DMS153 treated with DMSO at 0.1 percent for 48 hours (cell line): ENCODE measurements at regions not wholly inside any gene's neighbourhood (a gene's known extent, or its start where the extent isn't known, plus 50 kb on each side); places are given as distances from the start of the nearest gene placed in this dataset.

Experiments
- DNase-seq: peaks from one replicate; lab custom pipeline; 2025; ENCODE audit not compliant: unreplicated experiment; lab: John Stamatoyannopoulos, UW

GRCh38 chr4:11518754-11519153 is 90.1 kb upstream of the HS3ST1 start:
- DNase-seq: no peak

GRCh38 chr4:11514779-11515419 is 86.2 kb upstream of the HS3ST1 start:
- no peak for DNase-seq

DNA sequence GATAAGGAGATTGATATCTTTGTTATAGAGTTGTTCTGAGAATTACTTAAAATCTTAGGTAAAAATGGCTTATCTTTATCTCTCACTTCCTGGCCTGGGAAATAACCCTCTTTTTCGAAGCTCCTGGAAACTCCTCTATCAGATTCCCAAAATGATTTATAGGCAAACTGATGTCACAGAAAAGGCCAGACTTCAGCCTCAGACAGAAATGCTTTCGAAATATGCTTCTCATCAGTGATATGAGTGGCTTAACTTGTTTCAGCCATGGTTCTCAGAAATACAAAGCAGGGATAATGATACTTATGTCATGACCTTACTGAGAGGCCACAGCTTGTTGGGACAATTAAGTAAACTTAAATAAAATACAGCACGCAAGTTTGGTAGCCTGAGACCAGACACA is 85.3 kb upstream of the HS3ST1 start:
- no peak for DNase-seq

- no peak for DNase-seq
Observed at GRCh38 chr4:11512871-11513270, 84.2 kb upstream of the HS3ST1 start.

- no peak for DNase-seq
Observed at GRCh38 chr4:11511321-11511720, 82.6 kb upstream of the HS3ST1 start.

DNA sequence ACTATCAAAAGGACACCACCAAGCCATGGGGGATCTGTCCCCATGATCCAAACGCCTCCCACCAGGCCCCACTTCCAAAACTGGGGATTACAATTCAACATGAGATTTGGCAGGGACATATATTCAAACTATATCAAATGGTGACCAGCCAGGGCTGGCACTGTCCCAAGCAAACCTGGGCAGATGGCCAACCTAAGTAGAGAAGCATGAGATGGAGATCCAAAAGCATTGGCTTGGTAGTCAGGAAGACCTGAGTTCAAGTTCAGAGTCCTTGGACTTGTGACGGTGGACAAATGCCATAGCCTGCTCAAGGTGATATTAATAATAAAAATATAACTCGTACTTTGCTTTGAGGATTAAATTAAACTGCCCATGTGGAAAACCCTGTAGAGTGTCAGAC is 79.2 kb upstream of the HS3ST1 start:
- no peak for DNase-seq

DNA sequence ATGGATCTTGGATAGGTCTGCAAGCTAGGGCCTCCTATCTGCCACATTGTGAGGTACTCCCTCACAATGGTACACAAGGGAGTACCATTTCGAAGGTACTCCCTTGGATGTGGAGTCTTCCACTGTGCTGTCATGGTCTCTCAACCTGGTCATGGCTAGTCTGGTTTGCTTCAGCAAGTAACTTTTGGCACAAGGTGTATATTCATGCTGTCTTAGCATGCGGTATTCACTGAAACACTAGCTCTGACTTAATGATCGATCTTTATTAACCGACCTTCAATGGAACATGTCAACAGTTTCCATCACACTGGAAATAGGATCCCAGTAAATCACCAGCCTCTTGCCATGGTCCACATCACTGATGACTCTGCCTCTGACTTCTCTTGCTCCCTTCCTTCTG is 77.5 kb upstream of the HS3ST1 start:
- DNase-seq: no peak

DNA sequence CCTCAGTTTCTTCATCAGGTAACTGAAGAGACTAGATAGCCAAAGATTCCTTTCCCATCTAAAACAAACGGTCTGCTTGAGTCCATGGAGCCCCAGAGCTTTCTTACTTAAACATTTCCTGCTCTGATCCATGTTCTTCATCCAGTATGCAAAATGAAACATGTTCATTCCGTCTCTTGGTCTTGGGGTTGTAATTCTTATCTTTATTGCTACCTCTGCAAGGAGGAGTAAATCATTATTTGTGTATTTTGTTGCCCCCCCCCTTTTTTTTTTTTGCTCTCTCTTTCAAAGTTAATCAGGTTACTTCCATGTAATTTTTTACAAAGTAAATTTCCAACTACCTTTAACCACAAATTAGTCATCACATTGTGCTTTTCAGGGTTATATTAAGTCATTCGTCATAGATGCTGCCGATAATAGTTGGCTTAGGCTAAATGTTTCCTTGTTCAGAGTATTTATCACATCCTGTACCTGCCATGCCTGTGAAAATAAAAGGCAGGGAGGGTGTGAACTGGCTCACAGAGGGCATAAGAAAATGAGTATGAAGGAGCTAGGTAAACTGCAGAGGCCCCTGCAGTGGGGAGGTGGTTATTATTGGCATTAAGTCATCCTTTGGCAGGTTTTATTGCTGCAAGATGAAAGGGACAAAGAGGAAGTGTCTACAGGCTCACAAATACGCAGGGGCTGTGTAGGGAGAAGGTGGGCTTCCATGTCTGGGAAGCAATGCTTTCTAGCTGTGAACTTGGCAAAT is 76.7 kb upstream of the HS3ST1 start:
- no peak for DNase-seq

- no peak for DNase-seq
Observed at GRCh38 chr4:11503166-11503565, 74.5 kb upstream of the HS3ST1 start.

- DNase-seq: no peak
Observed at GRCh38 chr4:11497972-11498371, 69.3 kb upstream of the HS3ST1 start.

- no peak for DNase-seq
Observed at GRCh38 chr4:11497212-11497806, 68.6 kb upstream of the HS3ST1 start.

DNA sequence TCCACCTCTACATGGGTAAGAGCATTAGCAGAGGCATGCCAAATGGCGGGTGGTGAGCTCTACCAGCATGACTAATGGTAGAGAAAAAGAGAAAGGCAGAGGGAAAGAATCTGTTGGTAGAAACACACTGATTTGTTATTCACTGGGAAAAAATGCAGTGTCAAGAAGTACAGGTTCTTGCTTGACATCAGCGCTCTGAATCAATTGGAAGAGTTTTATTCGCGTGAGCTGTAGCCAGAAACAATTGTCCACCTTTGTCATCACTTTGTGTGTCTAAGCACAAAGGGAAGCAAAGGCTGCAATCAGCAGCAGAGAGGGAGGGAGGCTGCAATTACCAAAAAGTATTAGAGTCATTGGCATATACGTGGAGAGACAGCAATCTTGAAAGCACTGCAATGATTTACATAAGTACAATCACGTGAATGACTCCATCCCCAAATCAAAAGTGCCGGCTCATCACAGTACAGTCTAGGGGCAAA is 67.7 kb upstream of the HS3ST1 start:
- DNase-seq: no peak

GRCh38 chr4:11495818-11496217 is 67.1 kb upstream of the HS3ST1 start:
- no peak for DNase-seq

GRCh38 chr4:11495291-11495690 is 66.6 kb upstream of the HS3ST1 start:
- DNase-seq: no peak

GRCh38 chr4:11494232-11494631 is 65.5 kb upstream of the HS3ST1 start:
- DNase-seq: no peak

- DNase-seq: no peak
Observed at GRCh38 chr4:11489453-11490083, 60.9 kb upstream of the HS3ST1 start.

GRCh38 chr4:11488657-11489452 is 60.2 kb upstream of the HS3ST1 start:
- no peak for DNase-seq

DNA sequence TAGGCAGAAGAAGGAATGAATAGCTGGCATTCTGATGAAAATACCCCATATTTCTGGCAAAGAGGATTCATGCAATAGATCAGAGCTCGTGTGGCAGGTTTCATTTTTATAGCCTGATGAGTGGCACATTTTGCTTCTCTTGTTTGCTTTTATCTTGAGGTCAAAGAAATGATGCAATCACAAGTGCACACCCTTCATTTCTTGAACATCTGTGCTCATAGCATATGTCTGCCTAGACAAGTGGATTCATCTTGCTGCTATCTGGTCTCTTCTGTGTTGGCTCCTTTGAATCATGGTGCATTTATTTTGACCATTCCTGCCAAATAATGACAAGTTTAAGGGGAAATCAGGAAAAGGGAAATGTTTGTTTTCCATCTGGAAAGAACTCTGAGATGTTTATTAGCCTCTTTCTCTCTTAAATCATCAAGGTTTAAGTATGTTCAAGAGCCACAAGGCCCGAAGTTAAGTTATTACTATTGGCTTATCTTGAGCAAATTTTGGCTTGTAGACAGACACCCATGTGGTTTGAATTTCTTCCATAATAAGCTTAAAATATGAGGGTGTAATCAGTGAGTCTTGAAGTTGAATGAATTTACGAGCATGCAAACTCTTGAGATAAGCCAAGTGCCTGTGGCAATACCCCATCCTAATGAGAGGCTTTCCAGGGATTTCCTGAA is 59.3 kb upstream of the HS3ST1 start:
- DNase-seq: no peak

GRCh38 chr4:11487139-11487538 is 58.4 kb upstream of the HS3ST1 start:
- DNase-seq: no peak

DNA sequence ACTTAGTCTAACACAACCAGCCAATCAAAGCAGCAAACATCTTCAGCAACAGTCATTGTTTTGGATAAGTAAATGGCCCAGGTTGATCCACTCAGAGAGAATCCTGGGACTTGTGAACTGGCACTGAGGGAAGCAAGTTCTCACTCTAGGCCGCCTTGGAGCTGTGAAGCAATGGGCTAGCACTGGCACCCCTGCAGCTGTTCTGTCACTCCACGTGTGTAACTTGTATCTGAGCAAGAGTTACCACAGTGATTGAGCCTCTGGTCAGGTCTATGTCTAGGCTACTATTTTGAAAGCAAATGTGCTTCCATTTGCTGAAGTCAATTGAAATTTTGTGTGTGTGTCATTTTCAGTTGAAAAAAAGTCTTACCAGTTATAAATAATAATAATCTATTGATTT is 57.2 kb upstream of the HS3ST1 start:
- DNase-seq: no peak
